ENCODE measurements at regions not wholly inside any gene's neighbourhood (a gene's known extent, or its start where the extent isn't known, plus 50 kb on each side); places are given as distances from the start of the nearest gene placed in this dataset.

GRCh38 chr2:13901526-13901925, 731.0 kb upstream of the LRATD1 start:
- POLR2A ChIA-PET, result no interaction called here
- Histone ChIP-seq H3K27ac (ENCODE audit: low read length) (no peak overlapping the region), H3K4me3 (ENCODE audit: low read depth in 2 of 2, low read length in 2 of 2) (no peak overlapping the region), H3K4me1 (ENCODE audit: control insufficient read depth, insufficient read depth, low read length) (no peaks in the 10 kb centered on the region), H3K27me3 (ENCODE audit: control insufficient read depth, insufficient read depth, low read length) (no peaks in the 10 kb centered on the region), H3K9me3 (ENCODE audit: control insufficient read depth, insufficient read depth, low read depth, low read length) (no peaks in the 10 kb centered on the region), H3K36me3 (ENCODE audit: control insufficient read depth, insufficient read depth, low read length) (no peaks in the 10 kb centered on the region)
- ATAC-seq (no peak), DNase-seq (ENCODE audit: low read depth, low spot score) (no peak)
- TF ChIP-seq TCF7L2 (IDR thresholded peaks at IDR 0.05; ENCODE audit: low read depth, low read length) (no peak), POLR2AphosphoS5 (IDR thresholded peaks at IDR 0.05; ENCODE audit: low read depth, low read length) (no peak), CTCF (IDR thresholded peaks at IDR 0.05) (no peak), REST (IDR thresholded peaks at IDR 0.05; ENCODE audit: insufficient read depth in 1 of 2, low read depth in 2 of 2, low read length in 1 of 2) (no peak), SIN3A (IDR thresholded peaks at IDR 0.05; ENCODE audit: borderline replicate concordance, insufficient read depth, low read depth, low read length) (no peak)
- BruUV-seq (replicated peaks), result no TSS peak
- CTCF ChIA-PET, result interaction anchor here (0.7 kb wide), 1 partner anchor 484 kb away, joined by 3 read pairs; no protein-coding TSS in a partner anchor
- in situ Hi-C loops (cut with HindIII; ENCODE audit: low pct_unique_long_range_greater_than_20kb, low sequenced_read_pairs) (no loop called here), intact Hi-C loops (cut with micrococcal nuclease; ENCODE audit: unreplicated experiment) (no loop called here)

- ChIA-PET POLR2A (no interaction called here), CTCF (no interaction called here)
- intact Hi-C loops (cut with micrococcal nuclease; ENCODE audit: unreplicated experiment), result no loop called here
- in situ Hi-C loops (cut with HindIII; ENCODE audit: low pct_unique_long_range_greater_than_20kb, low sequenced_read_pairs), result no loop called here
- no TSS peak for BruUV-seq (replicated peaks)
- no peaks in the 10 kb centered on the region for H3K9me3 ChIP-seq (ENCODE audit: control insufficient read depth, insufficient read depth, low read depth, low read length)
- H3K4me3 ChIP-seq (ENCODE audit: low read depth in 2 of 2, low read length in 2 of 2), result no peak overlapping the region
- no peaks in the 10 kb centered on the region for H3K36me3 ChIP-seq (ENCODE audit: control insufficient read depth, insufficient read depth, low read length)
- no peak for ATAC-seq
- DNase-seq (ENCODE audit: low read depth, low spot score), result no peak
- no peaks in the 10 kb centered on the region for H3K4me1 ChIP-seq (ENCODE audit: control insufficient read depth, insufficient read depth, low read length)
- H3K27me3 ChIP-seq (ENCODE audit: control insufficient read depth, insufficient read depth, low read length), result no peaks in the 10 kb centered on the region
- TF ChIP-seq SIN3A (IDR thresholded peaks at IDR 0.05; ENCODE audit: borderline replicate concordance, insufficient read depth, low read depth, low read length), result no peak
- no peak for TF ChIP-seq TCF7L2 (IDR thresholded peaks at IDR 0.05; ENCODE audit: low read depth, low read length)
- no peak for TF ChIP-seq REST (IDR thresholded peaks at IDR 0.05; ENCODE audit: insufficient read depth in 1 of 2, low read depth in 2 of 2, low read length in 1 of 2)
- no peak for TF ChIP-seq CTCF (IDR thresholded peaks at IDR 0.05)
- TF ChIP-seq POLR2AphosphoS5 (IDR thresholded peaks at IDR 0.05; ENCODE audit: low read depth, low read length), result no peak
- no peak overlapping the region for H3K27ac ChIP-seq (ENCODE audit: low read length)
Measured at GRCh38 chr2:13905831-13906230, 726.7 kb upstream of the LRATD1 start.

All from Panc1 (cell line).